HS-27A (cell line): ENCODE measurements at regions not wholly inside any gene's neighbourhood (a gene's known extent, or its start where the extent isn't known, plus 50 kb on each side); places are given as distances from the start of the nearest gene placed in this dataset.
"Not testable (repeated sequence)": the region's sequence is repeated elsewhere in the genome, so short reads cannot be mapped to it uniquely, and the experiment has no call there.

ENCODE experiments used
- DNase-seq: peaks from one replicate; pipeline ENCODE4 v3.0.0-alpha.2; 2012; ENCODE audit warnings: low read depth, missing footprints

- DNase-seq = no peak
These were observed 99.7 kb upstream of the ZNF217 start for GRCh38 chr20:53693262-53693871.

- no peak for DNase-seq
These were observed 98.9 kb upstream of the ZNF217 start for GRCh38 chr20:53692465-53693067.

DNA sequence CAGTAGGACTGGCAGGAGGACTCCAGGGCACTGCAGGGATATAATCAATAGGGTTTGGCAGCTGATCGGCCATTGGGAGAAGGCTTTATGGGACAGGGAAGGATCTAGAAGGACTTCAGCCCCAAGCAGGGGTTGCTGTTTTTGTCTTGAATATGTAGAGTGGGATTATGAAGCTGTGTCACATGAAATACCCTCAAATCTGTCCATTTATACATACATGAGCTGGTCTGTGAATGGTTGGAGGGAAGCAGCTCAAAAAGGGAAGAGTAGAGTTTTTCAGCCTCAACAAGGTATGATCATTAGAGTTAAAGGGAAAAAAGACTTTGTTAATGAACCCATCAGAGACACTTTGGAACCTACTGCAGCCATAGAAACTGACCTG is 98.2 kb upstream of the ZNF217 start:
- no peak for DNase-seq

DNA sequence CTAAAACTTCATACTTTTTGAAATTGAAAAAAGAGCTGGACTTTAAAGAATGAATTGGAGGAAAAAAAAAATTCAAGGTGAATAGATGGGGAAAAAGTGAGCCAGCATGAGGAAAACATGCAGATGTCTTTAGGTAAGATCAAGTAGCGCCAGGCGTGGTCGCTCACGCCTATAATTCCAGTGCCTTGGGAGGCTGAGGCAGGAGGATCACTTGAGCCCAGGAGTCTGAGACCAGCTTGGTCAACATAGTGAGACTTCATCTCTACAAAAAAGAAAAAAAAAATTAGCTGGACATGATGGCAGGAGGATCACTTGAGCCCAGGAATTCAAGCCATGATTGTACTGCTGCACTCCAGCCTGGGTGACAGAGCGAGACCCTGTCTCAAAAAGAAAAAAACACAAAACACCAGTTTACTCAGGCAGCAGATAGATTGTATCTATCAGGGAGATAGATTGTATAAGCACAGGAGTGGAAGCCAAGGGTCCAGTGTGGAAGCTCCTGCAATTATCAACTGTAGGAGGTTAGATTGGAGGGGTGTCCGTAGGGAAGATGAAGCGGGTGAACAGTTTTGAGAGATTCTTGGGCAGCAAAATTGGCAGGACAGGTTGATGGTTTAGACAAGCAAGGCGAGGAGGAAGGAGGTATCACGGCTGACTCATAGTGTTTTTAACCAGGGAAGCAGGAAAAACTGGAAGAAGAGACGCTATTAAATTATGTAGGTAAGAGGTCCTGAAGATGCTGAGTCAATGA is 97.6 kb upstream of the ZNF217 start:
- no peak for DNase-seq

- no peak for DNase-seq
These were observed 94.4 kb upstream of the ZNF217 start for GRCh38 chr20:53688085-53688484.

DNA sequence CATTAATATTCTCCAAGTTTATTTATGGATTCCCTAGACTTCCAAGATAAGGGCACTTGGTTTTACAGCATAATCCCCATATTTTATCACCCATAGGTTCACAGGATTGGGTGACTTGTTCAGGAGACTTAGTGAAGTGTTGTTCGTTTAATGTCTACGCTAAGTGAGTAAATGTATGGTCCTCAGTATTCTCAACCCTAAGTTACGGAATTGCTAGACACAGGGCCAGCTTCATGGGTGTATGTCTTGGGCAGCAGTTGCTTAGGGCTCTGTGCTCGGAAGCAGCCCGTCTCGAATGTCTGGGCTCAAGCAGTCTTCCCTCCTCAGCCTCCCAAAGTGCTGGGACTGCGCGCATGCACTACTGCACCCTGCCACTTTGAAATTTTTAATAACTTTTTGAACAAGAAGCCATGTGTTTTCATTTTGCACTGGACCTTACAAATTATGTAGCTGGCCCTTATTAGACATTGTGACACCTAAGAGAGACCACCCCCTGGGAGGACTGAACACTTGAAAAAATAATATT is 91.5 kb upstream of the ZNF217 start:
- no peak for DNase-seq

DNA sequence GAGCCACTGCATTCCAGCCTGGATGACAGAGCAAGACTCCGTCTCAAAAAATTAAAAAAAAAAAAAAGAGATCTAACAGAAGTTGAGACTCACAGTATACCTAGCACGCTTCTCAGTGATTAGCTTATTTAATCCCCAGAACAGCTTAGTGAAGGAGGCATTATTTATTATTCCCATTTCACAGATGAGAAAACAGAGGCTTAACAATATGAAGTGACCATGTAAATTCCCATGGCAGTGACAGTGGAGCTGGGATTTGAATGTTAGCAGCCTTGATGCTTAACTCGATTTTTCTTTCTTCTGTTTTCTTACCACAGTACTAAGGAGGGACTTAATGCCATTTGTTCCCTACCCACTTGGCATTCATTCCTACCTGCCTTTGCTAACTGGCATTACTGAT is 89.9 kb upstream of the ZNF217 start:
- DNase-seq = no peak

DNA sequence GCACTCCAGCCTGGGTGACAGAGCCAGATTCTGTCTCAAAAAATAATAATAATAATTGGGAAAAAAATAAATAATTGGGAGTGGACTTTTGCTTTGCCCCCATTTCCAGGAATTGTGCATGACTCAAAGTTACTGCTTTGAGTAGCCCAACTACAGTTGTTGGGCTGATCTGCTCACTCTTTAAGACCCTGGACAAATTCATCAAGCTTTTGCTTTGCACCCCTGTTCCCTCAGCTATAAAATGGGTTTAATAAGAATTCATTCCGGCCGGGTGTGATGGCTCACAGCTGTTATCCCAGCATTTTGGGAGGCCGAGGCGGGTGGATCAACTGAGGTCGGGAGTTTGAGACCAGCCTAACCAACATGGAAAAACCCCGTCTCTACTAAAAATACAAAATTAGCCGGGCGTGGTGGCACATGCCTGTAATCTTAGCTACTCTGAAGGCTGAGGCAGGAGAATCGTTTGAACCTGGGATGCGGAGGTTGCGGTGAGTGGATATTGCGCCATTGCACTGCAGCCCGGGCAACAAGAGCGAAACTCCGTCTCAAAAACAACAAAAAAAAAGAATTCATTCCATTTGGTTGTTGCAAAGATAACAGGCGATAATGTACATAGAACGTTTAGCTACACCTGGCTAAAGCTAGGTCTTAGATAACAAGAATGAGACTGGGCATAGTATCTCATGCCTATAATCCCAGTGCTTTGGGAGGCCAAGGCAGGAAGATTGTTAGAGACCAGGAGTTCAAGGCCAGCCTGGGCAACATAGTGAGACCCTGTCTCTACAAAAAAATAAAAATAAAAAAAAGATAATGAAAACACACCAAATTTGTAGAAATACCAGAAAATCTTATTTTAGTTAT is 87.9 kb upstream of the ZNF217 start:
- DNase-seq = no peak

DNA sequence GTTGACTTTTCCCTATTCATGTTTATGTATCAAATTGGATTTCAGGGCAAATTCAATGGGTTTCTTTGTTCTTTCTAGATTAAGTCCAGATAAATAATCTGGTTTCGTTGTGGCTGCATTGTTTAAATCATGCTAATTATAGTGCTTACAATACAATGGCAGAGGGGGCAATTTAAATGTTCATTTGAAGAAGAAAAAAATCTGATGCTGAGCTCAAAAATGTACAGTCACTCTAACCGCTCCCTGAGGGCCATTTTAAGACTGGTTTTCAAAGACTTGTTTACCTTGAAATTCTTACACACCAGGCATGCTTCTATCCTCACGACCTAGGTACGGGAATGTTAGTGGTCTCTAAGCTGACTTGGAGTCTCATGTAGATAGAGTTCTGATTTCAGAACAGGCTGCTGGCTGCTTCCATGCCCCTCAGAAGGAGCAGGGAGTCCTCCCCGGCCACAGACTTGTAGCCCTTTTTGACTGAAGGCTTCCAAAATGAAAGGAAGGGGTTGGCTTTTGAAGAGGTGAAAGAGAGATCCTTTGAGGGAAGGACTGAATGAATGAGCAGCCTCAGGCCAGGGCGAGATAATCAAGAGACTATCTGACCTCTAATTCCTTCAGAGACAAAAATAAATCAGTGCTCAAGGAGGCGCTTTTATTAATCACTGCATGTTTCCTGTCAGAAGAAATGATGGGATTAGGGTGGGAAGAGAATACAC is 86.1 kb upstream of the ZNF217 start:
- DNase-seq = no peak

GRCh38 chr20:53678990-53679596 is 85.5 kb upstream of the ZNF217 start:
- DNase-seq = no peak

DNA sequence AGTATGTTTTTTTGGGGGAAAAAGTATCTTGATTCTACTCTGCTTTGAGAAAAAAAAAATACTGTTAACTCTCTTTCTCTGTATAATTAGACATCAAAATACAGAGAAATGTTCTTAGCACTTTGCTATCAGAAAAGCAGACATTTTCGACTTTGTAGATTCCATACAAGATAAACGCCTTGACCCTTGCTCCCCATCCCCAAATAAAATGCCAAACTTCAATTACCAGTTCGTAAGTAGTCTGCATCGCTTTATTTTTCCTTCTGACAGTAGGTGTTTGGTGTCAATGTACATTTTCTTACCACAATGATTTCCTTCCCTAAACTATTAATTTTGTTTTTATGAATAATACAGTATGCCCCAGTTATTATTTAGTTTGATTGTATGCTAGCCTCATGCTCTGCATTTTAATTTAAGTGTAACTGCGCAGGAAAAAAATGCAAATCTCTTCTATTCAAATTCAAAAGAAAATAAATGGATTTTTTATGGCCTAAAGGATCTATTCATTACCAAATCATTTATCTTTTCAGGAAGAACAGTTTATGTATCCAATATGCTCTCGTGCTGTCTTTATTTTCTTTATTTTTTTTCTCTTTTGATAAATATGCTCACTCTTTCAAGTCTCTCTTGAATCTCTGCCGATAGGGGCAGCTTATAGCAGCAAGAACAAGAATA is 84.8 kb upstream of the ZNF217 start:
- DNase-seq = no peak

- no peak for DNase-seq
These were observed 84.0 kb upstream of the ZNF217 start for GRCh38 chr20:53677447-53678314.

GRCh38 chr20:53676987-53677386 is 83.3 kb upstream of the ZNF217 start:
- DNase-seq = no peak

- DNase-seq = no peak
These were observed 82.8 kb upstream of the ZNF217 start for GRCh38 chr20:53676519-53676822.

DNA sequence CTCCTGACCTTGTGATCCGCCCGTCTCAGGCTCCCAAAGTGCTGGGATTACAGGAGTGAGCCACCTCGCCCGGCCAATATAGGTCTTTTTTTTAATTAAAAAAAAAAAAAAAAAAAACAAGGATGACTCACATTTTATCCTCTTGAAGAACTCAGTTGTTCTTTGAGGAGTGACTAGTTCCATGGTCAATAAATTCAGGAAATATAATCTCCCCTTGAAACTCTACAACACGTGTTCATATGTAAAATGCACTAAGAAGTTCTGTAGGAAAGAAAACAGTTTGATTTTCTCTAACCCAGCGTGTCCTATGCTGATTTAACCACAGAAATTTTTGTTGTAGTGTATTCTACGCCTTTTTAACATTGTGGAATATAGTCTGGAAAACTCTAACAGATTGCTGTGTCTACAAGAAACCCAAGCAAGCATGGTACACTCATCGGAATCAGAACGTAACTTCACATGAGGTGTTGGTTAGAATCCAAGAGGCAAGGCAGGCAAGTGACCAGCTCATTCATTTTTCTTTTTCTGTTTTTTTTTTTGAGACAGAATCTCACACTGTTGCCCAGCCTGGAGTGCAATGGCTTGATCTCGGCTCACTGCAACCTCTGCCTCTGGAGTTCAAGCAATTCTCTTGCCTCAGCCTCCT is 79.0 kb upstream of the ZNF217 start:
- DNase-seq = peak; percentile 30

- no peak for DNase-seq
These were observed 77.7 kb upstream of the ZNF217 start for GRCh38 chr20:53671370-53671769.

DNA sequence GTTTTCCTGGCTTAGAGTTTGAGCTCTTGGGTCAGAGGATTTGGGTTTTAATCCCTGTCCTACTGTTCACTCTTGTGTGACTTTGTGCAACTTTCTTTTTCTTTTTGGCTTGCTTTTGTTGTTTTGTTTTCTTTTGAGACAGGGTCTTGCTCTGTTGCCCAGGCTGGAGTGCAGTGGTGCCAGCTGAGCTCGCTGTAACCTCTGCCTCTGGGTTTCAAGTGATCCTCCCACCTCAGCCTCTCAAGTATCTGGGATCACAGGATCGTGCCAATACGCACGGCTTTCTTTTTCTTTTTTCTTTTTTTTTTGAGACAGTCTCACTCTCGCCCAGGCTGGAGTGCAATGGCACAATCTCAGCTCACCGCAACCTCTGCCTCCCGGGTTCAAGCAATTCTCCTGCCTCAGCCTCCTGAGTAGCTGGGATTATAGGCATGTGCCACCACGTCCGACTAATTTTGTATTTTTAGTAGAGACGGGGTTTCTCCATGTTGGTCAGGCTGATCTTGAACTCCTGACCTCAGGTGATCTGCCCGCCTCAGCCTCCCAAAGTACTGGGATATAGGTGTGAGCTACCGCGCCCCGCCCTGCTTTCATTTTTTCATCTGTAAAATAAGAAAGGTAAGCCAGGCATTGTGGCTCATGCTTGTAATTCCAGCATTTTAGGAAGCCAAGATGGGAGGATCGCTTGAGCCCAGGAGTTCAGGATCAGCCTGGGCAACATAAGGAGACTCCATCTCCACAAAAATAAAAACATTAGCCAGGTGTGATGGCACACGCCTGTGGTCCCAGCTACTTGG is 76.1 kb upstream of the ZNF217 start:
- not testable (repeated sequence) for DNase-seq

DNA sequence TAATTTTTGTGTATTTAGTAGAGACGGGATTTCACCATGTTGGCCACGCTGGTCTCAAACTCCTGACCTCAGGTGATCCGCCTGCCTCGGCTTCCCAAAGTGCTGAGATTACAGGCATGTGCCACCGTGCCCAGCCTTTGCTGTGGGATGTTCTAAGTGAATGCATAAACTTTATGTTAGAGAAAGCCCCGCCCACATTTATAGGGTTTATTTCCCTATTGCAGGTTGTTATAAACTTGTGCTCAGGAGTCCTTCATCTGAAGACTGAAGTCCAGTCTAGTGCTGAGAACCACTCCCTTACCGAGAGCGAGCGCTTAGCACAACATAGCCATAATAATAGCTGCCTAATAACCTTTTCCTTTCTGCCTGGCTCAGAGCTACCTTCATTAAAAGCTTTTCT is 75.4 kb upstream of the ZNF217 start:
- DNase-seq = no peak

GRCh38 chr20:53666144-53666543 is 72.5 kb upstream of the ZNF217 start:
- DNase-seq = no peak
